ENCODE measurements at regions not wholly inside any gene's neighbourhood (a gene's known extent, or its start where the extent isn't known, plus 50 kb on each side); places are given as distances from the start of the nearest gene placed in this dataset.

GRCh38 chr15:62625429-62626033 is 417.0 kb upstream of the TPM1 start:
- CTCF ChIA-PET = no interaction called here
- peaks cover 8% of the 10 kb centered on the region for H3K4me1 Mint-ChIP-seq
- H3K27me3 Mint-ChIP-seq = no peaks in the 10 kb centered on the region
- intact Hi-C loops (cut with micrococcal nuclease) = no loop called here
- no peak overlapping the region for H3K27ac Mint-ChIP-seq
- H3K36me3 Mint-ChIP-seq (ENCODE audit: low read depth) = no peaks in the 10 kb centered on the region
- H3K4me3 Mint-ChIP-seq = no peak overlapping the region
- TF ChIP-seq, protein P1, sequence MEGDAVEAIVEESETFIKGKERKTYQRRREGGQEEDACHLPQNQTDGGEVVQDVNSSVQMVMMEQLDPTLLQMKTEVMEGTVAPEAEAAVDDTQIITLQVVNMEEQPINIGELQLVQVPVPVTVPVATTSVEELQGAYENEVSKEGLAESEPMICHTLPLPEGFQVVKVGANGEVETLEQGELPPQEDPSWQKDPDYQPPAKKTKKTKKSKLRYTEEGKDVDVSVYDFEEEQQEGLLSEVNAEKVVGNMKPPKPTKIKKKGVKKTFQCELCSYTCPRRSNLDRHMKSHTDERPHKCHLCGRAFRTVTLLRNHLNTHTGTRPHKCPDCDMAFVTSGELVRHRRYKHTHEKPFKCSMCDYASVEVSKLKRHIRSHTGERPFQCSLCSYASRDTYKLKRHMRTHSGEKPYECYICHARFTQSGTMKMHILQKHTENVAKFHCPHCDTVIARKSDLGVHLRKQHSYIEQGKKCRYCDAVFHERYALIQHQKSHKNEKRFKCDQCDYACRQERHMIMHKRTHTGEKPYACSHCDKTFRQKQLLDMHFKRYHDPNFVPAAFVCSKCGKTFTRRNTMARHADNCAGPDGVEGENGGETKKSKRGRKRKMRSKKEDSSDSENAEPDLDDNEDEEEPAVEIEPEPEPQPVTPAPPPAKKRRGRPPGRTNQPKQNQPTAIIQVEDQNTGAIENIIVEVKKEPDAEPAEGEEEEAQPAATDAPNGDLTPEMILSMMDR (IDR thresholded peaks at IDR 0.05) = no peak
- no peak for ATAC-seq (ENCODE audit: low read depth)
- POLR2A ChIA-PET = no interaction called here
- H3K9me3 Mint-ChIP-seq = no peaks in the 10 kb centered on the region
- DNase-seq = no peak

DNA sequence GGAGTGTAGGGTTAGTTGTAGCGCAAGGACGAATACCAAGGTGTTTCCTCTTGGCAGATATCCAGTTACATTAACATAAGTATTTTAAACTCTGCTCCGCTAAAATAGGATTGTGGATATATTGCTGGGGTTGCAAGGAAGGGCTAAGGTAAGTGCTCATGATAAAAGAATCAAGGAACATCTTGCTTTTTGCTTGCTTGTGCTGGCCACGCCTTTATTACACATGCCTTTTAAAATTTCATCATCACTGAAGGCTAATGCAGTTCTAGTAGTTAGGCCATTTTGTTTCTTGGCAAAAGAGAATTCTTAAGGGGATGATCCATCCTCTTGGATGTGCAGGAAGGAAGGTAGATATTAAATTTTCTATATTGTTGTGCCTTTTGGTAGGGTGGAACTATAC is 415.6 kb upstream of the TPM1 start:
- intact Hi-C loops (cut with micrococcal nuclease) = no loop called here
- H3K27me3 Mint-ChIP-seq = no peaks in the 10 kb centered on the region
- no peak overlapping the region for H3K27ac Mint-ChIP-seq
- ATAC-seq (ENCODE audit: low read depth) = no peak
- H3K4me1 Mint-ChIP-seq = peaks cover 8% of the 10 kb centered on the region
- CTCF ChIA-PET = no interaction called here
- no peaks in the 10 kb centered on the region for H3K36me3 Mint-ChIP-seq (ENCODE audit: low read depth)
- POLR2A ChIA-PET = no interaction called here
- no peaks in the 10 kb centered on the region for H3K9me3 Mint-ChIP-seq
- TF ChIP-seq, protein P1 (IDR thresholded peaks at IDR 0.05) = no peak
- H3K4me3 Mint-ChIP-seq = no peak overlapping the region
- no peak for DNase-seq

DNA sequence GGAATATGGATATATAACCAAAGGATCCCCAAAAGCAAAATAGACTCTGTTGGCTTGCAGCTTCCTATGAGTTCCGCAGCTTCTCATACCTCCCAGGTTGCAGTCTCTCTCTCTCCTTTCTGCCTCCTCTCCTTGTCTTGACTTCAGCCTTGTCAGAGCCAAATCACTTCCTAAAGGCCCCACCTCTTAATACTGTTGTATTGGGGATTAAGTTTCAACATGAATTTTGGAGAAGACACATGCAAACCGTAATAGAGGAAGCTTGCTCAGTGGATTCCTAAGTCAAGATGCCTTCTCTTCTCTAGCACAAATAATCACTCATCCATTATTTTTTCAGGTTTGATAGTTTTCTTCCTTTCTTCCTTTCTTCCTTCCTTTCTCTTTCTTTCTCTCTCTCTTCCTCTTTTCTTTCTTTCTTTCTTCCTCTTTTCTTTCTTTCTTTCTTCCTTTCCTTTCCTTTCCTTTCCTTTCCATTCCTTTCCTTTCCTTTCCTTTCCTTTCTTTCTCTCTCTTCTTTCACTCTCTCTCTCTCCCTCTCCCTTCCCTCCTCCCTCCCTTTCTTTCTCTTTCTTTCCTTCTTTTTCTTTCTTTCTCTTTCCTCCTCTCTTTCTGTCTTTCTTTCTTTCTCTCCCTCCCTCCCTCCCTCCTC is 411.3 kb upstream of the TPM1 start:
- DNase-seq (no peak), ATAC-seq (ENCODE audit: low read depth) (no peak)
- Mint-ChIP-seq H3K4me1 (no peaks in the 10 kb centered on the region), H3K27me3 (peaks cover 6% of the 10 kb centered on the region), H3K27ac (no peak overlapping the region), H3K36me3 (ENCODE audit: low read depth) (no peaks in the 10 kb centered on the region), H3K9me3 (no peaks in the 10 kb centered on the region), H3K4me3 (no peak overlapping the region)
- TF ChIP-seq, protein P1 (IDR thresholded peaks at IDR 0.05) = no peak
- CTCF ChIA-PET = no interaction called here
- intact Hi-C loops (cut with micrococcal nuclease) = no loop called here
- POLR2A ChIA-PET = no interaction called here

DNA sequence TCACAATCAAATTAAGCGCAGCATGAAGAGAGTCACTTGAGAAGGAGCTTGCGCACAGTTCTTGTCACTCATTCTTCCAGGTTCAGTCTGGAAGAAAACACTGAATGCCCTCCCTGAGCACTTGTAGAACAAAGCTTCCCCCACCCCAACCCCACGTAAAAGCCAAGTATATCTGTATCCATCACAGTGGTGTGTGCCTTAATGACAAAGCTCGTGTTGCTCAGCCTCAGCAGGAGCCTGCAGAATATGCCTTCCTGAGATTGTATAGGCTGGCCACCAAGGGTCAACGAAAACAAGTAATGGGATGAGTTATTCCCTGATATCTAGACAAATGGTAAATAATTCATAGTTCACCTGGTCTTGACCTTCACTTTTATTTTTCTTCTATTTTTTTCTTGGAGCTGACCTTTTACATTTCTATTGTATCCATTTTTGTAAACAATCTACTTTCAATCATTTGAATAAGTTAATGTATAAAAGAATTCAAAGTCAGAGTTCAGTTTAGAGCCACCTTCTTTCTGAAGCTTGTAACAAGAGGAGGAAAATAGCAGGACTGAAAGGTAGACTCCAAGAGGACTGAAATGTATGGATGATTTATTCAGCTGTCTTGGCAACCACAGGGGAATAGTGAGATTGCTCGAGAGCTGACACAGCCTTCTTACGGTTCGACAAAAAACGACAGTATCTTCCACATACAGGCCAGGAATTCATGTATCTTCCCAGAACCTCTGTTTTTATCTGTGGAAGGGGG is 405.5 kb upstream of the TPM1 start:
- no peak for ATAC-seq (ENCODE audit: low read depth)
- CTCF ChIA-PET = no interaction called here
- TF ChIP-seq, protein P1 (IDR thresholded peaks at IDR 0.05) = no peak
- POLR2A ChIA-PET = no interaction called here
- Mint-ChIP-seq H3K9me3 (no peaks in the 10 kb centered on the region), H3K4me3 (no peak overlapping the region), H3K27me3 (peaks cover 6% of the 10 kb centered on the region), H3K27ac (no peak overlapping the region), H3K4me1 (no peaks in the 10 kb centered on the region), H3K36me3 (ENCODE audit: low read depth) (no peaks in the 10 kb centered on the region)
- intact Hi-C loops (cut with micrococcal nuclease) = no loop called here
- no peak for DNase-seq

DNA sequence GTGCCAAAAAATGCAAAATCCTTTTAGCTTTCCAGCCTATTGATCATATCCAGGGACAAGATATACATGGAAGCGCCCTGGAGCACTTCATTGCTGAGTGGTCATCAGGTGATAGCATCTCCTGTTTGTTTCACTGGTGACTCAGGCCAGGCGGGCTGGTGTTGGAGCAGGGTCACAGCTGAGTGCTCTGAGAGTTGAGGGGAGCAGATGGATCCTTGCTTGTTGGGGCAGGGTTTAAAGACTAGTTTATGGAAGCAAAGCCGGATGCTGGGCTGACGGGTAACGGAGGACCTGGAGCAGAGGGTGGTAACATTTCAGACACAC is 405.0 kb upstream of the TPM1 start:
- H3K4me1 Mint-ChIP-seq = no peaks in the 10 kb centered on the region
- H3K27ac Mint-ChIP-seq = no peak overlapping the region
- TF ChIP-seq, protein P1 (IDR thresholded peaks at IDR 0.05) = no peak
- no peaks in the 10 kb centered on the region for H3K9me3 Mint-ChIP-seq
- intact Hi-C loops (cut with micrococcal nuclease) = no loop called here
- H3K4me3 Mint-ChIP-seq = no peak overlapping the region
- no peaks in the 10 kb centered on the region for H3K36me3 Mint-ChIP-seq (ENCODE audit: low read depth)
- POLR2A ChIA-PET = no interaction called here
- H3K27me3 Mint-ChIP-seq = peaks cover under 1% of the 10 kb centered on the region
- CTCF ChIA-PET = no interaction called here
- ATAC-seq (ENCODE audit: low read depth) (no peak), DNase-seq (no peak)
